SK-N-SH treated with all-trans-retinoic acid at 6 μM for 48 hours (cell line): ENCODE measurements at regions not wholly inside any gene's neighbourhood (a gene's known extent, or its start where the extent isn't known, plus 50 kb on each side); places are given as distances from the start of the nearest gene placed in this dataset.
A peak's percentile ranks its signal among the peaks of the same experiment; 100 is the strongest.
"Not testable (repeated sequence)": the region's sequence is repeated elsewhere in the genome, so short reads cannot be mapped to it uniquely, and the experiment has no call there.

Source experiments
- ATAC-seq: fragments of 200-7000 bp; cut with Tn5 transposase; 3 replicates; pipeline ENCODE4 v1.9.1; 2020; ENCODE audit warnings: mild to moderate bottlenecking, moderate library complexity
- ARNTL ChIP-seq: fragments of 450-650 bp; formaldehyde crosslinking; IDR thresholded peaks from 2 replicates; pipeline ENCODE4 v1.5.0; 2020; ENCODE audit warnings: low read depth, mild to moderate bottlenecking, moderate library complexity, borderline replicate concordance
- BACH2 ChIP-seq: fragments of 250-450 bp; sonication (Bioruptor Pico); IDR thresholded peaks from 2 replicates; pipeline ENCODE4 v1.9.0; 2021; ENCODE audit warnings: mild to moderate bottlenecking, borderline replicate concordance
- CSDC2 ChIP-seq: fragments of 250-450 bp; sonication (Bioruptor Pico); IDR thresholded peaks from 2 replicates; pipeline ENCODE4 v1.5.0; 2020; ENCODE audit warnings: mild to moderate bottlenecking, moderate library complexity
- GLIS3 ChIP-seq: fragments of 250-450 bp; sonication (Bioruptor Pico); IDR thresholded peaks from 2 replicates; pipeline ENCODE4 v1.5.0; 2020; ENCODE audit warnings: mild to moderate bottlenecking, moderate library complexity
- ISL1 ChIP-seq: fragments of 250-450 bp; sonication (Bioruptor Pico); IDR thresholded peaks from 2 replicates; pipeline ENCODE4 v2.1.2; 2022; ENCODE audit warnings: mild to moderate bottlenecking, moderate library complexity
- OSR1 ChIP-seq: fragments of 250-450 bp; sonication (Bioruptor Pico); IDR thresholded peaks from 2 replicates; pipeline ENCODE4 v1.8.0; 2022; ENCODE audit warnings: moderate library complexity, mild to moderate bottlenecking, inconsistent platforms
- POU6F1 ChIP-seq: fragments of 250-450 bp; sonication (Bioruptor Pico); IDR thresholded peaks from 2 replicates; pipeline ENCODE4 v1.8.0; 2021; ENCODE audit warnings: low read depth, mild to moderate bottlenecking, moderate library complexity, borderline replicate concordance
- PPARA ChIP-seq: fragments of 250-450 bp; sonication (Bioruptor Pico); IDR thresholded peaks from 2 replicates; pipeline ENCODE4 v1.5.0; 2020; ENCODE audit warnings: mild to moderate bottlenecking, borderline replicate concordance
- SNAI2 ChIP-seq: fragments of 250-450 bp; sonication (Bioruptor Pico); IDR thresholded peaks from 2 replicates; pipeline ENCODE4 v1.5.0; 2020; ENCODE audit warnings: mild to moderate bottlenecking, moderate library complexity
- TCF4 ChIP-seq: fragments of 250-450 bp; sonication (Bioruptor Pico); IDR thresholded peaks from 2 replicates; pipeline ENCODE4 v1.8.0; 2021; ENCODE audit warnings: mild to moderate bottlenecking, moderate library complexity, borderline replicate concordance
- TOX ChIP-seq: fragments of 250-450 bp; sonication (Bioruptor Pico); IDR thresholded peaks from 2 replicates; pipeline ENCODE4 v1.8.0; 2021; ENCODE audit warnings: mild to moderate bottlenecking, moderate library complexity, borderline replicate concordance
- TSHZ2 ChIP-seq: fragments of 250-450 bp; sonication (Bioruptor Pico); IDR thresholded peaks from 2 replicates; pipeline ENCODE4 v1.5.0; 2020; ENCODE audit warnings: mild to moderate bottlenecking, moderate library complexity
- ZC3H10 ChIP-seq: fragments of 250-450 bp; sonication (Bioruptor Pico); IDR thresholded peaks from 2 replicates; pipeline ENCODE4 v1.5.1; 2021; ENCODE audit warnings: mild to moderate bottlenecking, moderate library complexity
- ZFP3 ChIP-seq: fragments of 250-450 bp; sonication (Bioruptor Pico); IDR thresholded peaks from 2 replicates; pipeline ENCODE4 v1.5.0; 2020; ENCODE audit warnings: mild to moderate bottlenecking, moderate library complexity
- ZFP30 ChIP-seq: fragments of 450-650 bp; formaldehyde crosslinking; IDR thresholded peaks from 2 replicates; pipeline ENCODE4 v1.5.0; 2022; ENCODE audit warnings: mild to moderate bottlenecking, moderate library complexity
- ZNF565 ChIP-seq: fragments of 450-650 bp; formaldehyde crosslinking; conservative IDR thresholded peaks from 2 replicates; pipeline ENCODE4 v1.5.0; 2020; ENCODE audit warnings: low read depth, mild to moderate bottlenecking, moderate library complexity
- ZNF70 ChIP-seq: fragments of 450-650 bp; formaldehyde crosslinking; IDR thresholded peaks from 2 replicates; pipeline ENCODE4 v1.5.0; 2020; ENCODE audit warnings: mild to moderate bottlenecking, moderate library complexity
- ZNF8 ChIP-seq: fragments of 450-650 bp; formaldehyde crosslinking; IDR thresholded peaks from 2 replicates; pipeline ENCODE4 v1.5.0; 2020; ENCODE audit warnings: mild to moderate bottlenecking, moderate library complexity
- TF ChIP-seq, protein P1 (sequence below): fragments of 250-450 bp; sonication (Bioruptor Pico); IDR thresholded peaks from 2 replicates; pipeline ENCODE4 v1.5.1; 2020; ENCODE audit warnings: low read depth, mild to moderate bottlenecking, moderate library complexity
- TF ChIP-seq, protein P2 (sequence below): fragments of 250-450 bp; sonication (Bioruptor Pico); IDR thresholded peaks from 2 replicates; pipeline ENCODE4 v1.5.1; 2021; ENCODE audit warnings: mild to moderate bottlenecking, moderate library complexity

- no peak for TF ChIP-seq BACH2 (CRISPR knock-in tag)
- TF ChIP-seq TOX (CRISPR knock-in tag), result no peak
- TF ChIP-seq CSDC2 (CRISPR knock-in tag), result no peak
- TF ChIP-seq PPARA (CRISPR knock-in tag), result no peak
- TF ChIP-seq TCF4 (CRISPR knock-in tag), result no peak
- no peak for TF ChIP-seq ZFP3 (CRISPR knock-in tag)
- TF ChIP-seq, all 23 proteins: peak for 0
These were observed 137.8 kb downstream of the SOD2 start (continued) for GRCh38 chr6:159555082-159555875.

GRCh38 chr6:159541296-159541695 is 151.7 kb downstream of the SOD2 start:
- TF ChIP-seq SNAI2 (CRISPR knock-in tag) (no peak), ZFP3 (CRISPR knock-in tag) (no peak), ARNTL (CRISPR knock-in tag) (no peak), ZNF70 (no peak), ZFP30 (CRISPR knock-in tag) (no peak), TCF4 (CRISPR knock-in tag) (no peak), PPARA (CRISPR knock-in tag) (no peak)
- TF ChIP-seq, protein P1, sequence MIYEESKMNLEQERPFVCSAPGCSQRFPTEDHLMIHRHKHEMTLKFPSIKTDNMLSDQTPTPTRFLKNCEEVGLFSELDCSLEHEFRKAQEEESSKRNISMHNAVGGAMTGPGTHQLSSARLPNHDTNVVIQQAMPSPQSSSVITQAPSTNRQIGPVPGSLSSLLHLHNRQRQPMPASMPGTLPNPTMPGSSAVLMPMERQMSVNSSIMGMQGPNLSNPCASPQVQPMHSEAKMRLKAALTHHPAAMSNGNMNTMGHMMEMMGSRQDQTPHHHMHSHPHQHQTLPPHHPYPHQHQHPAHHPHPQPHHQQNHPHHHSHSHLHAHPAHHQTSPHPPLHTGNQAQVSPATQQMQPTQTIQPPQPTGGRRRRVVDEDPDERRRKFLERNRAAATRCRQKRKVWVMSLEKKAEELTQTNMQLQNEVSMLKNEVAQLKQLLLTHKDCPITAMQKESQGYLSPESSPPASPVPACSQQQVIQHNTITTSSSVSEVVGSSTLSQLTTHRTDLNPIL (CRISPR knock-in tag), result no peak
- TF ChIP-seq, all 23 proteins: peak for 0
- no peak for ATAC-seq

DNA sequence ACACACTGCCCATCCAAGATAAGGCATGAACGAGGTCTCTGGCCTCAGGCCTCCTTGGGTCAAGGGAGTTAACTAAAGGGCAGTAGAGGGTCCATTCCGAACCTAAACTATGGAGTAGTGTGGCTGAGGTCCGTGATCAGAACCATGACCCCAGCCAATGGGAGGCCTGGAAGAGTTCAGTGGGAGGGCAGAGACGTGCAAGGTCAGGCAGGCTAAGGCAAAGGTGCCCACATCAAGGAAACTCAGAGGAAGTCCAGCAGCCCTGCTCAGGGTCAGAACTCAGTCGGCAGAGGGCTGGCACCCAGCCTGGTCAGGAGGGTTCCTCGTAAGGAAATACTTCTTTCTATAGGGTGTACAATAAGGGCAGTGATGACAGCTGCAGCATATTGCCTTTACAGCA is 152.2 kb downstream of the SOD2 start:
- no peak for ATAC-seq

DNA sequence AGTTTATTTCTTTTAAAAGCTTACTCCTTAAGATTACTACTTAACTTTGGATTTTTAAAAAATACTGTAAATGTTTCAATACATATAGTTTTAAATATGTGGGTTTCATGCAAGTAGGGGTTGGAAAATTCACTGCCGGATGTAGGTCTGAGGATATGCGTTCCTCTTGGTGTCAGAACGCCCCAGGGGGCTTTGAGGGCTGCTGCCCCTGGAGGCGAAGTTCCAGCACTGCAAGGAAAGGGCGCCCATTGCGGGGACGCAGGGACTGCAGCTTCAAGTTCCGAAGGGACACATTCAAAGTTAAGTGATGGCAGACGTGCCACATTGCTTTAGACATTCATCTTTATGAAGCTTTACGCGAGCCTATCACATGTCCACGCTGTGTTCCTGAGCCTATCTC is 152.9 kb downstream of the SOD2 start:
- TF ChIP-seq TOX (CRISPR knock-in tag), result no peak
- no peak for TF ChIP-seq GLIS3
- TF ChIP-seq OSR1 (CRISPR knock-in tag), result no peak
- TF ChIP-seq SNAI2 (CRISPR knock-in tag), result no peak
- TF ChIP-seq, protein P2, sequence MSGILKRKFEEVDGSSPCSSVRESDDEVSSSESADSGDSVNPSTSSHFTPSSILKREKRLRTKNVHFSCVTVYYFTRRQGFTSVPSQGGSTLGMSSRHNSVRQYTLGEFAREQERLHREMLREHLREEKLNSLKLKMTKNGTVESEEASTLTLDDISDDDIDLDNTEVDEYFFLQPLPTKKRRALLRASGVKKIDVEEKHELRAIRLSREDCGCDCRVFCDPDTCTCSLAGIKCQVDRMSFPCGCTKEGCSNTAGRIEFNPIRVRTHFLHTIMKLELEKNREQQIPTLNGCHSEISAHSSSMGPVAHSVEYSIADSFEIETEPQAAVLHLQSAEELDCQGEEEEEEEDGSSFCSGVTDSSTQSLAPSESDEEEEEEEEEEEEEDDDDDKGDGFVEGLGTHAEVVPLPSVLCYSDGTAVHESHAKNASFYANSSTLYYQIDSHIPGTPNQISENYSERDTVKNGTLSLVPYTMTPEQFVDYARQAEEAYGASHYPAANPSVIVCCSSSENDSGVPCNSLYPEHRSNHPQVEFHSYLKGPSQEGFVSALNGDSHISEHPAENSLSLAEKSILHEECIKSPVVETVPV (CRISPR knock-in tag), result no peak
- no peak for TF ChIP-seq CSDC2 (CRISPR knock-in tag)
- TF ChIP-seq TSHZ2 (CRISPR knock-in tag), result no peak
- TF ChIP-seq ZNF8, result no peak
- TF ChIP-seq ZFP3 (CRISPR knock-in tag), result no peak
- ATAC-seq, result peak; percentile 73

More for the DNA sequence above, 152.2 kb downstream of the SOD2 start:
- TF ChIP-seq ISL1 (CRISPR knock-in tag) (no peak), POU6F1 (CRISPR knock-in tag) (no peak), ZC3H10 (CRISPR knock-in tag) (no peak), ZNF565 (CRISPR knock-in tag) (no peak), BACH2 (CRISPR knock-in tag) (no peak), TOX (CRISPR knock-in tag) (no peak), TCF4 (CRISPR knock-in tag) (no peak), ZFP3 (CRISPR knock-in tag) (no peak)
- TF ChIP-seq, protein P1 (CRISPR knock-in tag), result no peak

- ATAC-seq, result not testable (repeated sequence)
These were observed 155.0 kb downstream of the SOD2 start for GRCh38 chr6:159538031-159538430.
